Esophagus squamous epithelium (tissue), 5 donors: ENCODE measurements at regions not wholly inside any gene's neighbourhood (a gene's known extent, or its start where the extent isn't known, plus 50 kb on each side); places are given as distances from the start of the nearest gene placed in this dataset.
"Not testable (repeated sequence)": the region's sequence is repeated elsewhere in the genome, so short reads cannot be mapped to it uniquely, and the experiment has no call there.

Experiments used
- DNase-seq: peaks from one replicate; lab custom pipeline; 2025; lab: John Stamatoyannopoulos, UW
- H3K27ac ChIP-seq, 4 donors: fragments of 200-600 bp; sonication (generic); one replicate each; pipeline ENCODE4 v1.5.1; 2016 to 2019; ENCODE audit warnings: mild to moderate bottlenecking in 1 of 4
- H3K27me3 ChIP-seq, 4 donors: fragments of 200-600 bp; sonication (generic); 1 replicate in 3 of 4; 2 replicates in 1 of 4; pipeline versions ENCODE4 v1.5.1 to v1.6.0; 2017 to 2021; ENCODE audit warnings: antibody characterized with exemption in 1 of 4
- H3K36me3 ChIP-seq, 3 donors: fragments of 200-600 bp; sonication (generic); one replicate each; pipeline ENCODE4 v1.5.1; 2016 to 2019
- H3K4me1 ChIP-seq, 3 donors: fragments of 200-600 bp; sonication (generic); one replicate each; pipeline ENCODE4 v1.5.1; 2017 to 2019
- H3K4me3 ChIP-seq, 4 donors: fragments of 200-600 bp; sonication (generic); 1 replicate in 3 of 4; 2 replicates in 1 of 4; pipeline ENCODE4 v1.5.1; 2016 to 2019; ENCODE audit warnings: mild to moderate bottlenecking in 2 of 4, moderate library complexity in 1 of 4
- H3K9me3 ChIP-seq, 3 donors: fragments of 200-600 bp; sonication (generic); one replicate each; pipeline ENCODE4 v1.5.1; 2016 to 2019
- POLR2A ChIP-seq, 4 donors: fragments of 450-650 bp; IDR thresholded peaks; one replicate each; pipeline ENCODE4 v1.6.1; 2017; ENCODE audit warnings: antibody characterized with exemption in 4 of 4, mild to moderate bottlenecking in 4 of 4, moderate library complexity in 3 of 4
- WGBS, 2 donors: methylation state at CpG; one replicate each; pipeline ENCODE4 v1.1.5; 2018; 5-methylcytosine and 5-hydroxymethylcytosine counted together
- intact Hi-C: fragments of 100-400 bp; cut with DNase I; formaldehyde crosslinking; loops from one replicate; pipeline ENCODE4 v1.15.0; 2022
- TF ChIP-seq, protein P1 (sequence below), 6 experiments: fragments of 450-650 bp in 4 of 6; fragments of 200-600 bp in 2 of 6; sonication (generic) in 2 of 6; IDR thresholded peaks; one replicate each; pipeline ENCODE4 v1.5.1; 2016 to 2019; ENCODE audit warnings: antibody characterized with exemption in 6 of 6, mild to moderate bottlenecking in 4 of 6, moderate library complexity in 4 of 6
- donor health status: DM: yes; HTN: yes; CAD: no.

DNA sequence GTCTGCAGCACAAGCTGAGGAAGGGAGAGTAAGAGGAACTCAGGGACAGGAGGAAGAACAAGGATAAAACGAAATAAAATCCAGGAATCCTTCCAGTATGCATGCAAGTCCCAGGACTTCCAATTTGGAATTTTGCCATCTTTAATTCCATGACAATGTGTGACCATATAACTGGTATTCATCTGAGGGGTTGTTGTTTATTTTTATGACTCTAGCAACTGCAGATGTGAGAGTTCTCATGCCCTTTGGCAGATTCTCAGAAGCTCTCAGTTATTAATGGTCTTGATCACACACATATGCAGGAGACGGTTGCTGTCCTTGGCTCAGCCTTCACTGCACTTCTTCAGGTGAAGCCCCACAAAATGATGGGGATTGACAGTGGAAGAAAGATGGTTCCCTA is 148.2 kb downstream of the SMIM20 start:
- intact Hi-C loops = no loop called here
- Histone ChIP-seq H3K27ac (peak overlapping the region in 1 of 4 donors; percentile 5), H3K27me3 (peaks cover 0 to 64% (median 0%) of the 10 kb centered on the region in 4 donors), H3K9me3 (peaks cover 0 to 8% (median 0%) of the 10 kb centered on the region in 3 donors), H3K36me3 (no peaks in the 10 kb centered on the region), H3K4me1 (peaks cover 0 to 13% (median 13%) of the 10 kb centered on the region in 3 donors), H3K4me3 (no peak overlapping the region)
- no peak for TF ChIP-seq POLR2A (IDR thresholded peaks at IDR 0.05)
- TF ChIP-seq, protein P1, sequence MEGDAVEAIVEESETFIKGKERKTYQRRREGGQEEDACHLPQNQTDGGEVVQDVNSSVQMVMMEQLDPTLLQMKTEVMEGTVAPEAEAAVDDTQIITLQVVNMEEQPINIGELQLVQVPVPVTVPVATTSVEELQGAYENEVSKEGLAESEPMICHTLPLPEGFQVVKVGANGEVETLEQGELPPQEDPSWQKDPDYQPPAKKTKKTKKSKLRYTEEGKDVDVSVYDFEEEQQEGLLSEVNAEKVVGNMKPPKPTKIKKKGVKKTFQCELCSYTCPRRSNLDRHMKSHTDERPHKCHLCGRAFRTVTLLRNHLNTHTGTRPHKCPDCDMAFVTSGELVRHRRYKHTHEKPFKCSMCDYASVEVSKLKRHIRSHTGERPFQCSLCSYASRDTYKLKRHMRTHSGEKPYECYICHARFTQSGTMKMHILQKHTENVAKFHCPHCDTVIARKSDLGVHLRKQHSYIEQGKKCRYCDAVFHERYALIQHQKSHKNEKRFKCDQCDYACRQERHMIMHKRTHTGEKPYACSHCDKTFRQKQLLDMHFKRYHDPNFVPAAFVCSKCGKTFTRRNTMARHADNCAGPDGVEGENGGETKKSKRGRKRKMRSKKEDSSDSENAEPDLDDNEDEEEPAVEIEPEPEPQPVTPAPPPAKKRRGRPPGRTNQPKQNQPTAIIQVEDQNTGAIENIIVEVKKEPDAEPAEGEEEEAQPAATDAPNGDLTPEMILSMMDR (IDR thresholded peaks at IDR 0.05) = no peak
- WGBS, 2 donors = 60 to 63% methylated on average over 2 of the region's 2 CpGs
- no peak for DNase-seq

DNA sequence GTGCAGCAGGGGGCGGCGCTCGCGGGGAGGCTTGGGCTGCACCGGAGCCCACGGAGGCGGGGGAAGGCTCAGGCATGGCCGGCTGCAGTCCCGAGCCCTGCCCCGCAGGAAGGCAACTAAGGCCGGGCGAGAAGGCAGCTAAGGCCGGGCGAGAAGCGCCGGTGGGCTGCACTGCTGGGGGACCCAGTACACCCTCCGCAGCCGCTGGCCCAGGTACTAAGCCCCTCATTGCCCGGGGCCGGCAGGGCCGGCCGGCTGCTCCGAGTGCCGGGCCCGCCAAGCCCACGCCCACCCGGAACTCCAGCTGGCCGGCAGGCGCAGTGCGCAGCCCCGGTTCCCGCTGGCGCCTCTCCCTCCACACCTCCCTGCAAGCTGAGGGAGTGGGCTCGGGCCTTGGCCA is 150.0 kb downstream of the SMIM20 start:
- H3K9me3 ChIP-seq, DNase-seq, H3K27ac ChIP-seq, H3K4me3 ChIP-seq, H3K36me3 ChIP-seq, H3K4me1 ChIP-seq, intact Hi-C loops: not testable (repeated sequence)
- peaks cover 0 to 69% (median 0%) of the 10 kb centered on the region in 4 donors for H3K27me3 ChIP-seq
- WGBS, 2 donors = no CpG with 5 or more reads among the region's 34 CpGs

DNA sequence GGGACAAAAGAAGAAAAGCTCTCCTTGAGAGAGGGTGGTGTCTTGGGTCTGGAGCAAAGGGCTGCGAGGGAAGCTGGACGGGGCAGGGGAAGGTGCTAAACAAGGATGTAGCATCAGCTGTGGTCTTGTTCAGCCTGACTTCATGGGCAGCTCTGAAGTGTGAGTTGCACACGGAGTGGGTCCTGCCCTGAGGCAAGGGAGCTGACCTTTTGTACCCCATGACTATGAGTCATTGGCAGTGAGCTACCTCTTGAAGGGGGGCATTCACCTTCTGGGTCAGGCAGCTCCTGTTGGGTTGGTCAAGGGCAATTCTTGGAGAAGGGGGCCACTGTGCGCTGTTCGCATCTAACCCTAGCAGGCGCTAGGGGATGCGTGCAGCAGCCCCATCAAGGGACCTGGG is 151.8 kb downstream of the SMIM20 start:
- no peak overlapping the region for H3K4me3 ChIP-seq
- no peak for TF ChIP-seq POLR2A (IDR thresholded peaks at IDR 0.05)
- TF ChIP-seq, protein P1 (IDR thresholded peaks at IDR 0.05) = no peak
- no peaks in the 10 kb centered on the region for H3K9me3 ChIP-seq
- intact Hi-C loops = no loop called here
- no peaks in the 10 kb centered on the region for H3K4me1 ChIP-seq
- WGBS, 2 donors = 83 to 93% methylated on average over 2 to 7 of the region's 7 CpGs
- H3K36me3 ChIP-seq = no peaks in the 10 kb centered on the region
- peaks cover 0 to 56% (median 0%) of the 10 kb centered on the region in 4 donors for H3K27me3 ChIP-seq
- DNase-seq = no peak
- no peak overlapping the region for H3K27ac ChIP-seq

DNA sequence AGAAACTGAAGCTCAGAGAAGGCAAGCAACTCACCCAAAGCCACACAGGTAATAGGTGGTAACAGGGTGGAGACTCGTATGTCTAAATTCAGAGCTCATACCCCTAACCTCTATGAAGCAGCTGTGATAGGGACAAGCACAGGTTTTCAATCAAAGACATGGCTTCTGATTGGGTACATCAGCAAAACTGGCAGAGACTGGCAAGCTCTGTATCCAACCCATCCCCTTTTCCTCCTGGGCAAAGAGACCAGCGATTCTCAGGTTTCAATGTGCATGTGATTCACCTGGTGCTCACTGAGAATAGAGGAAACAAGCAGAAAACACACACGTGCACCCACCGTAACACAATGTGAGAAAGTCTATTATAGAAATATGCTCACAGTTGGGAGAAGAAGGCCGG is 153.0 kb downstream of the SMIM20 start:
- Histone ChIP-seq H3K27ac (no peak overlapping the region), H3K27me3 (peaks cover 0 to 46% (median 0%) of the 10 kb centered on the region in 4 donors), H3K4me3 (no peak overlapping the region), H3K36me3 (no peaks in the 10 kb centered on the region), H3K9me3 (no peaks in the 10 kb centered on the region), H3K4me1 (no peaks in the 10 kb centered on the region)
- intact Hi-C loops = no loop called here
- no peak for DNase-seq
- no peak for TF ChIP-seq POLR2A (IDR thresholded peaks at IDR 0.05)
- TF ChIP-seq, protein P1 (IDR thresholded peaks at IDR 0.05) = no peak
- WGBS, 2 donors = 65 to 81% methylated on average over 5 of the region's 5 CpGs

DNA sequence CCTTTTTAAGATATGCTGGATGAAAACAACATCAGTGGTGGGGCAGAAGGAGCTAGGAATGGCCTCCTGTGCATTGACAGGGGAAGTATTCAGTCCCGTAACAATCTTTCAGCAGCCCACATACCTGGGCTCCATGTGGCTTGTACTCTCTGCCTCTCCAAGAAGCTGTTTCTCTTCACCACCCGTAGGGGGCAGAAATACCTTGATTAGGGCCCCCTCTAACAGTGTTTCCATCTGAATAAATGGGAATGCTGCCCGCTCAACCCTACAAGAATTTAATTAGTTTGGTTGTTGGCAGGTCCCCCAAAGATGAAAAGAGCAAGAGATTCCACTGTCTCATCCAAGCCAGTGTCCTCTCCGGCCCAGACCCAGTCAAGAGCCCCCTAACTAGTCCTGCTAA is 155.2 kb downstream of the SMIM20 start:
- WGBS, 2 donors = 60 to 69% methylated on average over 4 of the region's 4 CpGs
- no peak for TF ChIP-seq POLR2A (IDR thresholded peaks at IDR 0.05)
- TF ChIP-seq, protein P1 (IDR thresholded peaks at IDR 0.05) = peak in 2 of 6 experiments; percentile 10 to 38
- Histone ChIP-seq H3K36me3 (no peaks in the 10 kb centered on the region), H3K27ac (peak overlapping the region in 1 of 4 donors; percentile 21), H3K27me3 (peaks cover 0 to 38% (median 0%) of the 10 kb centered on the region in 4 donors), H3K4me3 (no peak overlapping the region), H3K9me3 (no peaks in the 10 kb centered on the region), H3K4me1 (peaks cover 0 to 4% (median 0%) of the 10 kb centered on the region in 3 donors)
- intact Hi-C loops = no loop called here
- no peak for DNase-seq

DNA sequence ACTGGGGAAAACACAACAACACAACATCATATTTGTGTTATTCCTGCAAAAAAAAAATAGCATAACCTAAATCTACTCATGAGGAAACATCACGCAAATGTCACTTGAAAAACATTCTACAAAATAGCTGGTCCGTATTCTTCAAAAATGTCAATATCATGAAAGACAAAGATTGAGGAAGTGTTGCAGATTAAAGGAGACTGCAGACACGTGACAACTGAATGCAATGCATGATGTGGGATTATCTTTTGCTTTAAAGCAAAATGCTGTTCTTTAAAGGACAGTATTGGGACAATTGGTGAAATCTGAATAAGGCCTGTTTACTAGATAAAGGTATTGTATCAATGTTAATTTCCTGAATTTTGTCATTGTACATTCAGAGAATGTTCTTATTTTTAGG is 157.7 kb downstream of the SMIM20 start:
- Histone ChIP-seq H3K9me3 (peaks cover 0 to 5% (median 3%) of the 10 kb centered on the region in 3 donors), H3K27me3 (peaks cover 0 to 32% (median 0%) of the 10 kb centered on the region in 4 donors), H3K27ac (peak overlapping the region in 1 of 4 donors; percentile 21), H3K36me3 (no peaks in the 10 kb centered on the region), H3K4me1 (peaks cover 6 to 22% (median 7%) of the 10 kb centered on the region in 3 donors), H3K4me3 (no peak overlapping the region)
- DNase-seq = no peak
- no peak for TF ChIP-seq POLR2A (IDR thresholded peaks at IDR 0.05)
- TF ChIP-seq, protein P1 (IDR thresholded peaks at IDR 0.05) = no peak
- WGBS, 2 donors = 77 to 92% methylated on average over 3 of the region's 3 CpGs
- intact Hi-C loops = no loop called here
